Ishikawa (cell line): ENCODE measurements at regions not wholly inside any gene's neighbourhood (a gene's known extent, or its start where the extent isn't known, plus 50 kb on each side); places are given as distances from the start of the nearest gene placed in this dataset.

Experiments
- CEBPB ChIP-seq: IDR thresholded peaks from 2 replicates; pipeline ENCODE4 v1.6.1; 2012
- CREB1 ChIP-seq: IDR thresholded peaks from 2 replicates; pipeline ENCODE4 v1.6.1; 2012; ENCODE audit warnings: low read depth
- EGR1 ChIP-seq: IDR thresholded peaks from 2 replicates; pipeline ENCODE4 v1.6.1; 2012
- EP300 ChIP-seq: IDR thresholded peaks from 2 replicates; pipeline ENCODE4 v1.6.1; 2012; ENCODE audit warnings: borderline replicate concordance
- FOXM1 ChIP-seq: IDR thresholded peaks from 2 replicates; pipeline ENCODE4 v1.6.1; 2012; ENCODE audit warnings: low read depth, borderline replicate concordance
- NFIC ChIP-seq: IDR thresholded peaks from 2 replicates; pipeline ENCODE4 v1.6.1; 2012
- RAD21 ChIP-seq: IDR thresholded peaks from 2 replicates; pipeline ENCODE4 v1.6.1; 2012; ENCODE audit warnings: low read depth
- REST ChIP-seq: IDR thresholded peaks from 2 replicates; pipeline ENCODE4 v1.6.1; 2012; ENCODE audit warnings: low read depth, mild to moderate bottlenecking
- TAF1 ChIP-seq: IDR thresholded peaks from 2 replicates; pipeline ENCODE4 v1.6.1; 2012; ENCODE audit warnings: low read depth, mild to moderate bottlenecking
- TCF12 ChIP-seq: IDR thresholded peaks from 2 replicates; pipeline ENCODE4 v1.6.1; 2012; ENCODE audit warnings: low read depth
- TEAD4 ChIP-seq: IDR thresholded peaks from 2 replicates; pipeline ENCODE4 v1.6.1; 2012
- YY1 ChIP-seq: IDR thresholded peaks from 2 replicates; pipeline ENCODE4 v1.6.1; 2012; ENCODE audit warnings: low read depth
- ZBTB7A ChIP-seq: IDR thresholded peaks from 2 replicates; pipeline ENCODE4 v1.6.1; 2012; ENCODE audit warnings: low read depth
- TF ChIP-seq, protein P1 (sequence below): IDR thresholded peaks from 2 replicates; pipeline ENCODE4 v1.6.1; 2012
- TF ChIP-seq, protein P2 (sequence below): IDR thresholded peaks from 2 replicates; pipeline ENCODE4 v1.6.1; 2012

GRCh38 chr3:21909096-21909495 lies 158.1 kb upstream of the ZNF385D start:
- TF ChIP-seq CREB1 (no peak), TEAD4 (no peak), REST (no peak), ZBTB7A (no peak), TCF12 (no peak)
- TF ChIP-seq, protein P1, sequence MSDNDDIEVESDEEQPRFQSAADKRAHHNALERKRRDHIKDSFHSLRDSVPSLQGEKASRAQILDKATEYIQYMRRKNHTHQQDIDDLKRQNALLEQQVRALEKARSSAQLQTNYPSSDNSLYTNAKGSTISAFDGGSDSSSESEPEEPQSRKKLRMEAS, result no peak

DNA sequence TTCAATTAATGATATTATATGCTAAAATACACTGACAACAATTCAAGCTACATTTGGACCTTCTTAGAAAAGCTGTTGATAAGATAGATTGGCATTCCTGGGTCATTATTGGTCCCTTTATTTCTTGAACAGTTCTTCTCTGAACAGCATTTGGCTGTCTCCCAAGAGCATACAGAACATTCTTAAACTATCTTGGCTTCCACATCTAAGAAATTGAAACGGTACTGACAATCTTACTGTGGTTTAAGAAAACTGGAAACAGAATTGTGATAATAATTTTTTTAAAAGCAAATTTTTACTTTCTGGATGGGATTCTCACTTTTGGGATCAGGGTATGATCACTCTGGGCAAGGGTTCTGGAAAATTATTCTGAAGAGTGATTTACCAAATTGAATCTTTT lies 161.7 kb upstream of the ZNF385D start:
- TF ChIP-seq, protein P1, result no peak
- TF ChIP-seq RAD21 (no peak), TAF1 (no peak), EP300 (no peak), FOXM1 (no peak), EGR1 (no peak), CREB1 (no peak), REST (no peak), NFIC (no peak), ZBTB7A (no peak), CEBPB (no peak)
- TF ChIP-seq, protein P2, sequence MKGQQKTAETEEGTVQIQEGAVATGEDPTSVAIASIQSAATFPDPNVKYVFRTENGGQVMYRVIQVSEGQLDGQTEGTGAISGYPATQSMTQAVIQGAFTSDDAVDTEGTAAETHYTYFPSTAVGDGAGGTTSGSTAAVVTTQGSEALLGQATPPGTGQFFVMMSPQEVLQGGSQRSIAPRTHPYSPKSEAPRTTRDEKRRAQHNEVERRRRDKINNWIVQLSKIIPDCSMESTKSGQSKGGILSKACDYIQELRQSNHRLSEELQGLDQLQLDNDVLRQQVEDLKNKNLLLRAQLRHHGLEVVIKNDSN, result no peak

GRCh38 chr3:21913791-21914190 lies 162.8 kb upstream of the ZNF385D start:
- TF ChIP-seq, protein P1, result no peak
- TF ChIP-seq RAD21 (no peak), FOXM1 (no peak), YY1 (no peak), EP300 (no peak)

- no peak for TF ChIP-seq TAF1
- no peak for TF ChIP-seq TCF12
- TF ChIP-seq REST, result no peak
- no peak for TF ChIP-seq EGR1
- TF ChIP-seq CEBPB, result no peak
- TF ChIP-seq RAD21, result no peak
- no peak for TF ChIP-seq ZBTB7A
- no peak for TF ChIP-seq YY1
- no peak for TF ChIP-seq CREB1
- no peak for TF ChIP-seq FOXM1
- TF ChIP-seq EP300, result no peak
- TF ChIP-seq, protein P2, result no peak
- TF ChIP-seq TEAD4, result no peak
- TF ChIP-seq, protein P1, result no peak
- TF ChIP-seq NFIC, result no peak
Measured at GRCh38 chr3:21914451-21914850, 163.4 kb upstream of the ZNF385D start.

DNA sequence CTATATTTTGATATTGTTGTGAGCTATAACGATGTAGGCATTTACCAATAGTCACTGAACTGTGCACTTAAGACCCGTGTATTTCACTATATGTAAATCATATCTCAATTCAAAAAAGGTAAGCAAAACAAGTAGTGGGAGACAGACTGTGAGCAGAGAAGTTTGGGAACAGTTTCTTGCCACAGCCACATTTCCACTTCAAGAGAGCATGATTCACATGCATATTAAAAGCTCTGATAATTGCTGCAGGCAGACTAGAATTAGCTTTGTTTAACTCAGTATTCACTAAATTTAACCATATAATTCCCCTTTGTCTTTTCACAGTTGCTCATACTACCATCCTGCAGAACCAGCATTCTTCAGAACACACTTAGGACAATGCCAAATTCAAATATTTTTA lies 168.4 kb upstream of the ZNF385D start:
- TF ChIP-seq ZBTB7A (no peak), NFIC (no peak), CEBPB (no peak), YY1 (no peak), EP300 (no peak), TCF12 (no peak), TAF1 (no peak), FOXM1 (no peak), CREB1 (no peak), EGR1 (no peak), REST (no peak)
- TF ChIP-seq, protein P2, result no peak
- TF ChIP-seq, protein P1, result no peak
